HepG2 (cell line): ENCODE measurements at regions not wholly inside any gene's neighbourhood (a gene's known extent, or its start where the extent isn't known, plus 50 kb on each side); places are given as distances from the start of the nearest gene placed in this dataset.

Experiments used
- ATAC-seq: fragments of 200-7000 bp; cut with Tn5 transposase; 3 replicates; pipeline ENCODE4 v1.9.1; 2020; ENCODE audit warnings: mild to moderate bottlenecking, moderate library complexity
- BruUV-seq: library from RNA; stranded (reverse); fragments of 400-500 nt; replicated peaks from 2 replicates; lab custom pipeline; 2021; lab: Mats Ljungman, UMichigan
- CTCF ChIA-PET: fragments of 300-600 bp; formaldehyde crosslinking; extraction: SDS; loops from one replicate; lab custom pipeline; 2021; ENCODE audit warnings: low total read pairs, inconsistent platforms, low intra/inter-chr PET ratio; lab: Yijun Ruan, JAX
- POLR2A ChIA-PET: fragments of 350-600 bp; sonication (Branson Sonifier 250); formaldehyde crosslinking; loops from one replicate; lab custom pipeline; 2020; ENCODE audit warnings: antibody characterized with exemption, inconsistent platforms; lab: Yijun Ruan, JAX
- DNase-seq: peaks from one replicate; pipeline ENCODE4 v3.0.0-alpha.2; 2015; ENCODE audit warnings: low spot score
- FAIRE-seq: peaks from 3 replicates; lab custom pipeline; 2011; peaks lifted over from hg19 to GRCh38; lab: Jason Lieb, UNC
- H2AFZ ChIP-seq: one replicate; pipeline ENCODE4 v1.6.1; 2011; ENCODE audit warnings: low read length, inconsistent platforms
- H3K27ac ChIP-seq: fragments of 300-600 bp; 3 replicates; pipeline ENCODE4 v1.8.0; 2011; ENCODE audit warnings: mixed run types, mild to moderate bottlenecking, mixed read lengths, low read length, inconsistent platforms; ENCODE audit not compliant: insufficient read depth; ENCODE audit errors: extremely low read length
- H3K27me3 ChIP-seq, 2 experiments: fragments of 200-600 bp in 1 of 2; 2 replicates in 1 of 2; 3 replicates in 1 of 2; pipeline versions ENCODE4 v1.6.0 to v1.8.0; 2011; ENCODE audit warnings: low read length in 2 of 2, mild to moderate bottlenecking in 2 of 2, moderate library complexity in 2 of 2, inconsistent platforms in 1 of 2; ENCODE audit not compliant: insufficient read depth in 2 of 2, control insufficient read depth in 1 of 2
- H3K36me3 ChIP-seq, 2 experiments: fragments of 200-600 bp in 1 of 2; replicated peaks in 1 of 2; 2 replicates in 1 of 2; 3 replicates in 1 of 2; pipeline versions ENCODE4 v1.5.1 to v1.8.0; 2011; ENCODE audit warnings: low read length in 2 of 2, inconsistent platforms in 1 of 2; ENCODE audit not compliant: insufficient read depth in 2 of 2, control insufficient read depth in 1 of 2
- H3K4me1 ChIP-seq: 2 replicates; pipeline ENCODE4 v1.5.1; 2012; ENCODE audit warnings: low read length, inconsistent platforms; ENCODE audit not compliant: insufficient read depth
- H3K4me2 ChIP-seq: 2 replicates; pipeline ENCODE4 v1.6.0; 2011; ENCODE audit warnings: low read depth, low read length, inconsistent platforms
- H3K4me3 ChIP-seq, 3 experiments: fragments of 200-600 bp in 1 of 3; sonication (generic), shearing (Covaris generic) in 1 of 3; replicated peaks in 1 of 3; 2 replicates each; pipeline ENCODE4 v1.5.1; 2011 to 2016; ENCODE audit warnings: low read length in 3 of 3, inconsistent platforms in 2 of 3, low read depth in 2 of 3, mild to moderate bottlenecking in 2 of 3, control low read depth in 1 of 3, mixed read lengths in 1 of 3; ENCODE audit not compliant: insufficient read depth in 1 of 3
- H3K79me2 ChIP-seq: one replicate; pipeline ENCODE4 v1.6.1; 2011; ENCODE audit warnings: low read length, inconsistent platforms; ENCODE audit not compliant: insufficient read depth
- H3K9ac ChIP-seq: 2 replicates; pipeline ENCODE4 v1.6.0; 2011; ENCODE audit warnings: mild to moderate bottlenecking, low read depth, low read length, inconsistent platforms; ENCODE audit not compliant: insufficient read depth
- H3K9me3 ChIP-seq: 2 replicates; pipeline ENCODE4 v1.5.1; 2012; ENCODE audit warnings: mild to moderate bottlenecking, low read length
- H4K20me1 ChIP-seq: 2 replicates; pipeline ENCODE4 v1.6.0; 2011; ENCODE audit warnings: inconsistent platforms, mild to moderate bottlenecking, low read length, moderate library complexity; ENCODE audit not compliant: insufficient read depth
- ARHGAP35 ChIP-seq: sonication (generic); formaldehyde crosslinking; IDR thresholded peaks from 2 replicates; pipeline ENCODE4 v1.9.0; 2022; ENCODE audit warnings: mild to moderate bottlenecking, inconsistent platforms, moderate library complexity, missing genetic modification reagents, borderline replicate concordance
- ELF1 ChIP-seq: sonication (generic); formaldehyde crosslinking; IDR thresholded peaks from 2 replicates; pipeline ENCODE4 v1.4.0; 2020; ENCODE audit warnings: missing genetic modification reagents
- HMGA1 ChIP-seq: sonication (generic); formaldehyde crosslinking; conservative IDR thresholded peaks from 2 replicates; pipeline ENCODE4 v1.4.0; 2020; ENCODE audit warnings: missing genetic modification reagents
- POGZ ChIP-seq: sonication (generic); formaldehyde crosslinking; IDR thresholded peaks from 2 replicates; pipeline ENCODE4 v1.4.0; 2020; ENCODE audit warnings: mild to moderate bottlenecking, missing genetic modification reagents
- RCOR2 ChIP-seq: IDR thresholded peaks from 2 replicates; pipeline ENCODE4 v1.6.1; 2016; ENCODE audit warnings: missing biosample characterization, missing genetic modification reagents
- RELA ChIP-seq: sonication (generic); formaldehyde crosslinking; IDR thresholded peaks from 2 replicates; pipeline ENCODE4 v1.4.0; 2020; ENCODE audit warnings: missing genetic modification reagents
- ZFP82 ChIP-seq: sonication (generic); formaldehyde crosslinking; IDR thresholded peaks from 2 replicates; pipeline ENCODE4 v1.5.1; 2020; ENCODE audit warnings: mild to moderate bottlenecking, missing genetic modification reagents, borderline replicate concordance
- ZFY ChIP-seq: sonication (generic); formaldehyde crosslinking; IDR thresholded peaks from 2 replicates; pipeline ENCODE4 v1.4.0; 2020; ENCODE audit warnings: missing genetic modification reagents
- ZKSCAN1 ChIP-seq: fragments of 150-350 bp; IDR thresholded peaks from 2 replicates; pipeline ENCODE4 v1.6.1; 2014; ENCODE audit warnings: low read length
- ZSCAN20 ChIP-seq: sonication (generic); formaldehyde crosslinking; IDR thresholded peaks from 2 replicates; pipeline ENCODE4 v1.4.0; 2020; ENCODE audit warnings: missing genetic modification reagents, mild to moderate bottlenecking, borderline replicate concordance
- WGBS: methylation state at CpG from one replicate; pipeline ENCODE4 v1.1.6; 2017; ENCODE audit warnings: low lambda C conversion rate; 5-methylcytosine and 5-hydroxymethylcytosine counted together
- in situ Hi-C: cut with HindIII; loops from 2 replicates; pipeline ENCODE4 v1.10.0; 2017; ENCODE audit warnings: low pct_unique_long_range_greater_than_20kb; ENCODE audit not compliant: extremely low pct_ligation_motif_present
- intact Hi-C: fragments of 100-400 bp; cut with micrococcal nuclease; formaldehyde crosslinking; loops from one replicate; pipeline ENCODE4 v1.10.0; 2022; ENCODE audit not compliant: unreplicated experiment
- TF ChIP-seq, protein P1 (sequence below): sonication (generic); formaldehyde crosslinking; IDR thresholded peaks from 2 replicates; pipeline ENCODE4 v1.5.0; 2020; ENCODE audit warnings: missing genetic modification reagents

DNA sequence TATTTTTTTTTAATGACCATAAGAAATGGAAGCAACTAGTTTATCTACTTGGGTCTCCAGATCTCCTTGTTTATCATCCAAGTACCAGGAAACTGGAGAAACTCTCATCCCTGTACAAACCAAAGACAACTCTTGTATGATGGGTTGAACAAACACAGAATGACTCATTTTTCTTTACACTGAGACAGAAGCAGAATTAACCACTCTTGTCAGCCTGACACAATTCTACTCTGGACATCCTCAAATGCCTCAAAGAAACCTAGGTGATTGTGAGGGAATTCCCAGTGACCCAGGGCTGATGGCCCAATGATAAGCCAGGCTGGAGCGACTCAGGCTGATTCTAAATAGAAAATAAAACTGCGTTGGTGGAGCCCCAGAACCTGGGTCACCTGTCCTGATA lies 151.5 kb downstream of the ZNF737 start (continued):
- no peak for TF ChIP-seq ARHGAP35 (CRISPR knock-in tag)
- no peak for TF ChIP-seq HMGA1
- TF ChIP-seq ELF1 (CRISPR knock-in tag) = no peak
- no peak for TF ChIP-seq ZKSCAN1
- TF ChIP-seq, all 625 proteins: peak for 0

DNA sequence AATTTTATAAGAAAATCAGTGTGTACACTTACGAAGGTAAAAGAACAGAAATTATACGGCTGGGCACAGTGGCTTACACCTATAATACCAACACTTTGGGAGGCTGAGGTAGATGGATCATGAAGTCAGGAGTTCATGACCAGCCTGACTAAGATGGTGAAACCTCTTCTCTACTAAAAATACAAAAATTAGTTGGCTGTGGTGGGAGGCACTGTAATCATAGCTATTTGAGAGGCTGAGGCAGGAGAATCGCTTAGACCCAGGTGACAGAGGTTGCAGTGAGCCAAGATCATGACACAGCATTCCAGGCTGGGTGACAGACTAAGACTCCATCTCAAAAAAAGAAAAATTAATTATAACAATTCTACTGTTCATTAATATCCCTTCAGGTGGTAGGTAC lies 151.9 kb downstream of the ZNF737 start:
- Histone ChIP-seq H3K4me1 (no peaks in the 10 kb centered on the region), H3K9me3 (peaks cover 79% of the 10 kb centered on the region), H3K4me2 (no peak overlapping the region), H3K36me3 (no peaks in the 10 kb centered on the region), H3K4me3 (no peak overlapping the region), H3K27ac (no peak overlapping the region), H2AFZ (no peak overlapping the region), H3K9ac (no peak overlapping the region), H4K20me1 (no peaks in the 10 kb centered on the region), H3K79me2 (no peaks in the 10 kb centered on the region), H3K27me3 (no peaks in the 10 kb centered on the region)
- ATAC-seq = no peak
- DNase-seq = no peak
- in situ Hi-C loops (no loop called here), intact Hi-C loops (no loop called here)
- TF ChIP-seq, protein P1, sequence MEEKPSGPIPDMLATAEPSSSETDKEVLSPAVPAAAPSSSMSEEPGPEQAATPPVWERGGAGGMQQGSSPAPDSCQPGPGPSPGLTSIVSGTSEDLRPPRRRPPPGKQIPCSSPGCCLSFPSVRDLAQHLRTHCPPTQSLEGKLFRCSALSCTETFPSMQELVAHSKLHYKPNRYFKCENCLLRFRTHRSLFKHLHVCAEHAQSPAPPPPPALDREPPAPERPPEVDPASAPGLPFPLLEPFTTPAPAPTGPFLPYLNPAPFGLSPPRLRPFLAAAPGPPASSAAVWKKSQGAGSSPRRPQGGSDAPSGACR = no peak
- TF ChIP-seq RELA (CRISPR knock-in tag) = no peak
- TF ChIP-seq ZFY (CRISPR knock-in tag) = no peak
- no peak for TF ChIP-seq ZSCAN20 (CRISPR knock-in tag)
- no peak for TF ChIP-seq POGZ (CRISPR knock-in tag)
- TF ChIP-seq RCOR2 (CRISPR knock-in tag) = no peak
- TF ChIP-seq ZFP82 (CRISPR knock-in tag) = no peak
- ChIA-PET CTCF (no interaction called here), POLR2A (no interaction called here)
- BruUV-seq = no TSS peak
- no peak for FAIRE-seq
- WGBS = 0% methylated on average over 3 of the region's 3 CpGs
